ENCODE measurements at regions not wholly inside any gene's neighbourhood (a gene's known extent, or its start where the extent isn't known, plus 50 kb on each side); places are given as distances from the start of the nearest gene placed in this dataset.

DNA sequence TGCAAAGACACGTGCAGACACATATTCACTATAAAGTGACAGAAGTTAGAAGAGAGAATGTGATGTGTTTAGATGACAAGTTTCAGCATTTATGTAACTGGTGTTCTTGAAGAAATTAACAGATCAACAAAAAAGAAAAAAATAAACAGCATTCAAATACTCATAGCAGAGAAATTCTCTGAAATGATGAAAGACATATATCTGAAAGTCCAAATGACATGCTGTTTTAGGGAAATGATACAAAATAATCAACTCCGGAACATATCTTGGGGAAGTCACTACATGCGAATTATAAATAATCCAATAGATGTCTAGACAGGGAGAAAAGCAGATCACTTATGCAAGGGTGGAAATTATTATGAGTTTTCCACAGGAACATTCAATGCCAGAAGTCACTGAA is 146.0 kb downstream of the SPANXN4 start:
- Mint-ChIP-seq H3K9me3 (peaks cover 30% of the 10 kb centered on the region), H3K27me3 (ENCODE audit: low read depth, poor library complexity) (no peaks in the 10 kb centered on the region), H3K4me1 (no peaks in the 10 kb centered on the region), H3K27ac (no peak overlapping the region), H3K4me3 (no peak overlapping the region), H3K36me3 (ENCODE audit: low read depth) (no peaks in the 10 kb centered on the region)
- TF ChIP-seq CTCF (IDR thresholded peaks at IDR 0.05), result no peak
- DNase-seq, result no peak

DNA sequence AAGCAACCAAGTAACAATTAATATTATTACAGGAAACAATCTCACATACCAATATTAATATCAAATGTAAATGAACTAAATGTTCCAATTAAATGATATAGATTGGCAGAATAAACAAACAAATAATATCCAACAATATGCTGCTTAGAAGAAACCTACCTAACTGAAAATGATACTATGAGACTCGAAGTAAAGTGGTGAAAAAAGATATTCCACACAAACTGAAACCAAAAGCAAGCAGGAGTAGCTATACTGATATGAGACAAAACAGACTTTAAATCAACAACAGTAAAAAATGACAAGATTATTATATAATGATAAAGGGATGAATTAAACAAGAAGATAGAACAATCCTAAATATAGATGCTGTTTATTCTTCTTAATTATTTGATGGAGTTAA is 140.1 kb downstream of the SPANXN4 start:
- Mint-ChIP-seq H3K4me3 (no peak overlapping the region), H3K4me1 (no peaks in the 10 kb centered on the region), H3K36me3 (ENCODE audit: low read depth) (no peaks in the 10 kb centered on the region), H3K27me3 (ENCODE audit: low read depth, poor library complexity) (peaks cover 6% of the 10 kb centered on the region), H3K27ac (no peak overlapping the region), H3K9me3 (peaks cover 18% of the 10 kb centered on the region)
- DNase-seq, result no peak
- no peak for TF ChIP-seq CTCF (IDR thresholded peaks at IDR 0.05)

- H3K27me3 Mint-ChIP-seq (ENCODE audit: low read depth, poor library complexity), result no peaks in the 10 kb centered on the region
Observed at GRCh38 chrX:143139681-143140080, 114.0 kb downstream of the SPANXN4 start.

DNA sequence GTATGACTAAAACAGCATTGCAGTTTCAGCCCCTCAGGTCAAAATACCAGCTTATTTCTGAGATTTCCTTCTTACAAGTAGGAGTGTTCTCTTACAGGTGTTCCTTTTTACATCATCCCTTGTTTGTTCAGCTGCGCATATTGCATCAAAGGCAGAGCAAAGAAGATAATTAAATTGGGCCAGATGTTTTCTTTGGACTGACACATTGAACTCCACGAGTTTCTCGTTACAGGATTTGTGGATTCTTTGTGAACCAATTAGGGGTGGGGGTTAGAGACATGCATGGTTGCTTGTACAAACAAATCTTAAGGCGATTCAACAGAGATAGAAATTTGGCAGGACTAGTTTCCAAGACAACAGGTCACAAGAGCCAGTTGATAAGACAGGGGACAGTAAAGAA is 95.7 kb downstream of the SPANXN4 start:
- Mint-ChIP-seq H3K4me3 (no peak overlapping the region), H3K4me1 (peaks cover 33% of the 10 kb centered on the region), H3K36me3 (ENCODE audit: low read depth) (peaks cover 6% of the 10 kb centered on the region), H3K9me3 (peaks cover 52% of the 10 kb centered on the region), H3K27ac (peak overlapping the region; percentile 23), H3K27me3 (ENCODE audit: low read depth, poor library complexity) (no peaks in the 10 kb centered on the region)
- no peak for TF ChIP-seq CTCF (IDR thresholded peaks at IDR 0.05)
- DNase-seq, result no peak

More at GRCh38 chrX:143139681-143140080, 114.0 kb downstream of the SPANXN4 start:
- Mint-ChIP-seq H3K27ac (no peak overlapping the region), H3K9me3 (peaks cover 38% of the 10 kb centered on the region), H3K36me3 (ENCODE audit: low read depth) (no peaks in the 10 kb centered on the region), H3K4me1 (no peaks in the 10 kb centered on the region), H3K4me3 (no peak overlapping the region)
- no peak for TF ChIP-seq CTCF (IDR thresholded peaks at IDR 0.05)
- DNase-seq, result no peak

DNA sequence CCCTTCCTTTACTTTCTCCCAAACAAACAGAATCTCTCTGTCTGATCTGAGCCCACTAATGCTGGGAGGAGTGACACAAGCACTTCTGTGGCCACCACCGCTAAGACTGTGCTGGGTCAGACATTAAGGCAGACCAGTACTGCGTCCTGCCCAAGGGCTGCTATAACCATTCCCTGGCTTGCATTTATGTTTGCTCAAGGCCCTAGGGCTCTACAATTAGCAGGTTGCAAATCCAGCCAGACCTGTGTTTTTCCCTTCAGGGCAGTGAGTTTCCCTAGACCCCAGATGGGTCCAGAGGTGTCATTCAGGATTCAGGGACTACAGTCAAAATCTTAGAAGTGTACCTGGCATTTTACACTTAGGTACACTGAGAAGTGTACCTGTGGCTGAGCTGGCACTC is 89.7 kb downstream of the SPANXN4 start:
- H3K36me3 Mint-ChIP-seq (ENCODE audit: low read depth), result peaks cover 6% of the 10 kb centered on the region
- H3K4me3 Mint-ChIP-seq, result no peak overlapping the region
- H3K9me3 Mint-ChIP-seq, result peaks cover 52% of the 10 kb centered on the region
- no peak overlapping the region for H3K27ac Mint-ChIP-seq
- H3K27me3 Mint-ChIP-seq (ENCODE audit: low read depth, poor library complexity), result no peaks in the 10 kb centered on the region
- peaks cover 5% of the 10 kb centered on the region for H3K4me1 Mint-ChIP-seq
- DNase-seq, result no peak
- TF ChIP-seq CTCF (IDR thresholded peaks at IDR 0.05), result no peak

DNA sequence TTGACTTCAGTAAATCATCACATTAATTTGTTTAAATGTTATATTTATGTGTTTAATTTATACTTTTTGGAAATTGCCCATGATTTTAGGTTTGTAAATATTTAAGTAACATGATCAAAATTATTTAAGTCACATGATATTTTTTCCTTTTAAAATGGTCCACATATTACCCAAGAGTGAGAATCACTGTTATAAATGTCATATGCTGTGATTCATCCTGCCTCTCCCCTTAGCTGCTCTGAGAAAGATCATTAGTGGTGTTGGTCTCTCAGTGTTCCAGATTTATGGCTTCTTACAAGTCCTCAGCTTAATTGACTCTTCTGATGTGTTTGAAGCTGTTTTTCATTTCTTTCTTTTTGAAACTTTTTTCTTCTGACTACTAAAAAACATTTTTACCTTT is 70.1 kb downstream of the SPANXN4 start:
- Mint-ChIP-seq H3K27ac (no peak overlapping the region), H3K36me3 (ENCODE audit: low read depth) (no peaks in the 10 kb centered on the region), H3K4me3 (no peak overlapping the region), H3K27me3 (ENCODE audit: low read depth, poor library complexity) (no peaks in the 10 kb centered on the region), H3K4me1 (peaks cover 34% of the 10 kb centered on the region), H3K9me3 (peaks cover 14% of the 10 kb centered on the region)
- TF ChIP-seq CTCF (IDR thresholded peaks at IDR 0.05), result no peak
- no peak for DNase-seq

Data from nephron progenitor cell (in vitro differentiated cells).